ENCODE measurements at regions not wholly inside any gene's neighbourhood (a gene's known extent, or its start where the extent isn't known, plus 50 kb on each side); places are given as distances from the start of the nearest gene placed in this dataset.

GRCh38 chr5:135223891-135224625 lies 175.0 kb downstream of the MACROH2A1 start:
- TF ChIP-seq YY1 (IDR thresholded peaks at IDR 0.05), result no peak
- no peak for TF ChIP-seq MAX (IDR thresholded peaks at IDR 0.05)
- TF ChIP-seq TAF1 (conservative IDR thresholded peaks at IDR 0.05), result no peak
- no peak for TF ChIP-seq CTCF (IDR thresholded peaks at IDR 0.05; ENCODE audit: low read depth, low read length, missing input control)
- no peak for TF ChIP-seq FOXA1 (IDR thresholded peaks at IDR 0.05)
- TF ChIP-seq SP1 (IDR thresholded peaks at IDR 0.05), result no peak
- no peak for TF ChIP-seq ZBTB33 (IDR thresholded peaks at IDR 0.05)

Data from liver (tissue), 3 donors.